Sigmoid colon (tissue), 4 donors: ENCODE measurements at regions not wholly inside any gene's neighbourhood (a gene's known extent, or its start where the extent isn't known, plus 50 kb on each side); places are given as distances from the start of the nearest gene placed in this dataset.

ENCODE experiments used
- CTCF ChIP-seq, 4 experiments: fragments of 450-650 bp in 3 of 4; fragments of 200-600 bp in 1 of 4; IDR thresholded peaks; one replicate each; pipeline ENCODE4 v1.5.1; 2016 to 2019; ENCODE audit warnings: antibody characterized with exemption in 4 of 4, mild to moderate bottlenecking in 3 of 4, moderate library complexity in 2 of 4
- EP300 ChIP-seq, 4 donors: sonication (generic); formaldehyde crosslinking; IDR thresholded peaks; one replicate each; pipeline ENCODE4 v1.6.1; 2017; ENCODE audit warnings: antibody characterized with exemption in 4 of 4
- POLR2A ChIP-seq, 2 donors: fragments of 450-650 bp; IDR thresholded peaks; one replicate each; pipeline ENCODE4 v1.6.1; 2016; ENCODE audit warnings: antibody characterized with exemption in 2 of 2, mild to moderate bottlenecking in 2 of 2, moderate library complexity in 2 of 2
- POLR2AphosphoS5 ChIP-seq, 4 donors: sonication (generic); formaldehyde crosslinking; IDR thresholded peaks; one replicate each; pipeline ENCODE4 v1.6.1; 2017; ENCODE audit warnings: antibody characterized with exemption in 4 of 4

- TF ChIP-seq CTCF (IDR thresholded peaks at IDR 0.05) = no peak
- TF ChIP-seq POLR2A (IDR thresholded peaks at IDR 0.05) = no peak
- TF ChIP-seq EP300 (IDR thresholded peaks at IDR 0.05) = no peak
- TF ChIP-seq POLR2AphosphoS5 (IDR thresholded peaks at IDR 0.05) = no peak
Measured at GRCh38 chr5:3931976-3932375, 336.3 kb downstream of the IRX1 start.
